GM12878 (cell line): ENCODE measurements at regions not wholly inside any gene's neighbourhood (a gene's known extent, or its start where the extent isn't known, plus 50 kb on each side); places are given as distances from the start of the nearest gene placed in this dataset.
"Not testable (repeated sequence)": the region's sequence is repeated elsewhere in the genome, so short reads cannot be mapped to it uniquely, and the experiment has no call there.

Experiments
- ATAC-seq: fragments of 200-7000 bp; cut with Tn5 transposase; 3 replicates; pipeline ENCODE4 v1.9.1; 2020; ENCODE audit warnings: mild to moderate bottlenecking, moderate library complexity
- BruUV-seq: library from RNA; stranded (reverse); fragments of 400-500 nt; replicated peaks from 2 replicates; lab custom pipeline; 2021; lab: Mats Ljungman, UMichigan
- CTCF ChIA-PET: fragments of 300-600 bp; sonication (Branson Sonifier 250); formaldehyde crosslinking; extraction: SDS; loops from one replicate; lab custom pipeline; 2021; ENCODE audit warnings: inconsistent platforms; lab: Yijun Ruan, JAX
- POLR2A ChIA-PET: fragments of 350-600 bp; formaldehyde crosslinking; extraction: SDS; loops from one replicate; lab custom pipeline; 2021; ENCODE audit warnings: inconsistent platforms; lab: Charles Lee
- RAD21 ChIA-PET: fragments of 300-600 bp; sonication (Branson Sonifier 250); formaldehyde crosslinking; loops from one replicate; lab custom pipeline; 2023; ENCODE audit warnings: antibody characterized with exemption; ENCODE audit not compliant: unreplicated experiment; lab: Charles Lee
- SMC1A ChIA-PET: fragments of 300-600 bp; sonication (Branson Sonifier 250); formaldehyde crosslinking; loops from one replicate; lab custom pipeline; 2023; ENCODE audit not compliant: unreplicated experiment, uncharacterized antibody; lab: Charles Lee
- DNase-seq: peaks from one replicate; pipeline ENCODE4 v3.0.0-alpha.2; 2011; ENCODE audit warnings: low read depth, low spot score
- FAIRE-seq: peaks from 3 replicates; lab custom pipeline; 2011; peaks lifted over from hg19 to GRCh38; lab: Jason Lieb, UNC
- H2AFZ ChIP-seq: 2 replicates; pipeline ENCODE4 v1.6.0; 2011; ENCODE audit warnings: low read depth, low read length, control low read depth; ENCODE audit not compliant: control insufficient read depth
- H3K27ac ChIP-seq: 2 replicates; pipeline ENCODE4 v1.5.1; 2011; ENCODE audit warnings: control low read depth; ENCODE audit not compliant: control insufficient read depth, insufficient read depth
- H3K27me3 ChIP-seq, 2 experiments: replicated peaks in 1 of 2; 2 replicates each; pipeline versions ENCODE4 v1.6.0 to v1.6.1; 2011; ENCODE audit warnings: low read length in 1 of 2; ENCODE audit not compliant: control insufficient read depth in 2 of 2, insufficient read depth in 2 of 2
- H3K36me3 ChIP-seq, 2 experiments: 2 replicates each; pipeline ENCODE4 v1.5.1; 2011; ENCODE audit warnings: low read length in 1 of 2; ENCODE audit not compliant: control insufficient read depth in 2 of 2, insufficient read depth in 2 of 2
- H3K4me1 ChIP-seq: 2 replicates; pipeline ENCODE4 v1.6.1; 2011; ENCODE audit warnings: mild to moderate bottlenecking, low read length, moderate library complexity, mixed read lengths; ENCODE audit not compliant: control insufficient read depth, insufficient read depth
- H3K4me2 ChIP-seq: 2 replicates; pipeline ENCODE4 v1.6.0; 2011; ENCODE audit warnings: control low read depth; ENCODE audit not compliant: control insufficient read depth, insufficient read depth
- H3K4me3 ChIP-seq: fragments of 200-600 bp; sonication (generic); 2 replicates; pipeline ENCODE4 v1.5.1; 2016
- H3K79me2 ChIP-seq: 2 replicates; pipeline ENCODE4 v1.6.0; 2011; ENCODE audit warnings: low read length; ENCODE audit not compliant: control insufficient read depth, insufficient read depth
- H3K9ac ChIP-seq: 2 replicates; pipeline ENCODE4 v1.8.0; 2011; ENCODE audit warnings: low read length, control low read depth, mixed read lengths; ENCODE audit not compliant: control insufficient read depth, insufficient read depth
- H3K9me3 ChIP-seq: replicated peaks from 3 replicates; pipeline ENCODE4 v1.5.1; 2011; ENCODE audit warnings: mild to moderate bottlenecking, low read length; ENCODE audit not compliant: control insufficient read depth, insufficient read depth
- H4K20me1 ChIP-seq: 2 replicates; pipeline ENCODE4 v1.6.0; 2011; ENCODE audit not compliant: control insufficient read depth, insufficient read depth
- WGBS: methylation state at CpG from one replicate; pipeline ENCODE4 v1.1.6; 2016; ENCODE audit warnings: low lambda C conversion rate; ENCODE audit not compliant: insufficient replicate concordance, insufficient coverage; ENCODE audit errors: missing lambda C conversion rate; 5-methylcytosine and 5-hydroxymethylcytosine counted together
- in situ Hi-C: fragments of 300-500 bp; cut with MboI; formaldehyde crosslinking; loops from 9 replicates; pipeline ENCODE4 v1.14.3; 2018; ENCODE audit warnings: mixed read lengths
- intact Hi-C: fragments of 100-400 bp; cut with micrococcal nuclease; formaldehyde crosslinking; loops from one replicate; pipeline ENCODE4 v1.14.2; 2022; ENCODE audit not compliant: unreplicated experiment

- SMC1A ChIA-PET, intact Hi-C loops, H3K4me1 ChIP-seq, H4K20me1 ChIP-seq, H3K9ac ChIP-seq, H3K9me3 ChIP-seq, H3K27ac ChIP-seq, POLR2A ChIA-PET, CTCF ChIA-PET, RAD21 ChIA-PET, ATAC-seq, FAIRE-seq, in situ Hi-C loops, H3K36me3 ChIP-seq, H3K4me3 ChIP-seq, H3K79me2 ChIP-seq, H3K27me3 ChIP-seq, DNase-seq, H3K4me2 ChIP-seq, BruUV-seq, H2AFZ ChIP-seq: not testable (repeated sequence)
- no CpG with 5 or more reads among the region's 2 CpGs for WGBS
Observed at GRCh38 chr14:19088632-19089031, 121.4 kb downstream of the POTEM start.

- CTCF ChIA-PET, H3K4me1 ChIP-seq, H3K27ac ChIP-seq, POLR2A ChIA-PET, DNase-seq, RAD21 ChIA-PET, FAIRE-seq, H3K4me2 ChIP-seq, H2AFZ ChIP-seq, H3K9me3 ChIP-seq, H3K4me3 ChIP-seq, intact Hi-C loops, in situ Hi-C loops, ATAC-seq, H3K9ac ChIP-seq, SMC1A ChIA-PET, H3K27me3 ChIP-seq, H3K36me3 ChIP-seq, H4K20me1 ChIP-seq, H3K79me2 ChIP-seq, BruUV-seq: not testable (repeated sequence)
- no CpG with 5 or more reads among the region's 5 CpGs for WGBS
Observed at GRCh38 chr14:19093227-19093626, 126.0 kb downstream of the POTEM start.

- H3K27ac ChIP-seq, H2AFZ ChIP-seq, H3K27me3 ChIP-seq, H3K36me3 ChIP-seq, SMC1A ChIA-PET, H3K4me2 ChIP-seq, FAIRE-seq, H3K9me3 ChIP-seq, POLR2A ChIA-PET, ATAC-seq, CTCF ChIA-PET, H3K4me3 ChIP-seq, H3K4me1 ChIP-seq, intact Hi-C loops, RAD21 ChIA-PET, H4K20me1 ChIP-seq, in situ Hi-C loops, H3K79me2 ChIP-seq, H3K9ac ChIP-seq, DNase-seq, BruUV-seq: not testable (repeated sequence)
- 0% methylated on average over 1 of the region's 2 CpGs for WGBS
Observed at GRCh38 chr14:19094731-19095130, 127.5 kb downstream of the POTEM start.

- H3K27ac ChIP-seq, SMC1A ChIA-PET, H3K4me1 ChIP-seq, H3K9ac ChIP-seq, H3K79me2 ChIP-seq, FAIRE-seq, H3K36me3 ChIP-seq, H2AFZ ChIP-seq, H3K27me3 ChIP-seq, RAD21 ChIA-PET, BruUV-seq, intact Hi-C loops, H3K4me2 ChIP-seq, CTCF ChIA-PET, DNase-seq, H4K20me1 ChIP-seq, H3K4me3 ChIP-seq, in situ Hi-C loops, H3K9me3 ChIP-seq, ATAC-seq, POLR2A ChIA-PET: not testable (repeated sequence)
- no CpG with 5 or more reads among the region's 1 CpG for WGBS
Observed at GRCh38 chr14:19095167-19095566, 127.9 kb downstream of the POTEM start.
